ENCODE measurements at regions not wholly inside any gene's neighbourhood (a gene's known extent, or its start where the extent isn't known, plus 50 kb on each side); places are given as distances from the start of the nearest gene placed in this dataset.

DNA sequence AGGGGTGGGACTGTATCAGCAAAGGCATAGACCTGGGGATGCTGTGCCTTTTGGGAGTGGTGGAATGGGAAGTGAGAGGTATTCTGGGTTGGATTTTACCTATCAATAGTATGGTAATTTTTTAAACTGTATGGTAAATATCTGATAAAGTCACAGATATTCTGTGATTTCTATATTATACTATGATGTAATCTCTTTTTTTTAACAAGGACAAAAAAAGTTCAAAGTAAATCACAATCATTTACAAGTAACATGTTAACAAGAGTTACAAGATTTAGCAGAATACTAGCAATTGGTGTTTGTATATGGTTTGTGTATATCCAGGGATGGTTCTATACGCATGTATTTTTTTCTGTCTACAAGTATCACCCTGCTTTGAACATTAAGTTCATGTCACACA, 56.0 kb downstream of the BMAL2 start:
- 98% methylated on average over 1 of the region's 1 CpG for WGBS, 2 donors
- H3K27me3 ChIP-seq = no peaks in the 10 kb centered on the region
- intact Hi-C loops (cut with DNase I) = no loop called here
- H3K4me1 ChIP-seq = no peaks in the 10 kb centered on the region
- no peak for TF ChIP-seq POLR2A (IDR thresholded peaks at IDR 0.05)
- TF ChIP-seq, protein P1, sequence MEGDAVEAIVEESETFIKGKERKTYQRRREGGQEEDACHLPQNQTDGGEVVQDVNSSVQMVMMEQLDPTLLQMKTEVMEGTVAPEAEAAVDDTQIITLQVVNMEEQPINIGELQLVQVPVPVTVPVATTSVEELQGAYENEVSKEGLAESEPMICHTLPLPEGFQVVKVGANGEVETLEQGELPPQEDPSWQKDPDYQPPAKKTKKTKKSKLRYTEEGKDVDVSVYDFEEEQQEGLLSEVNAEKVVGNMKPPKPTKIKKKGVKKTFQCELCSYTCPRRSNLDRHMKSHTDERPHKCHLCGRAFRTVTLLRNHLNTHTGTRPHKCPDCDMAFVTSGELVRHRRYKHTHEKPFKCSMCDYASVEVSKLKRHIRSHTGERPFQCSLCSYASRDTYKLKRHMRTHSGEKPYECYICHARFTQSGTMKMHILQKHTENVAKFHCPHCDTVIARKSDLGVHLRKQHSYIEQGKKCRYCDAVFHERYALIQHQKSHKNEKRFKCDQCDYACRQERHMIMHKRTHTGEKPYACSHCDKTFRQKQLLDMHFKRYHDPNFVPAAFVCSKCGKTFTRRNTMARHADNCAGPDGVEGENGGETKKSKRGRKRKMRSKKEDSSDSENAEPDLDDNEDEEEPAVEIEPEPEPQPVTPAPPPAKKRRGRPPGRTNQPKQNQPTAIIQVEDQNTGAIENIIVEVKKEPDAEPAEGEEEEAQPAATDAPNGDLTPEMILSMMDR (IDR thresholded peaks at IDR 0.05) = no peak
- no peak overlapping the region for H3K4me3 ChIP-seq (replicated peaks in 1 of 3)
- no peak for DNase-seq
- no peak overlapping the region for H3K27ac ChIP-seq
- H3K36me3 ChIP-seq = no peaks in the 10 kb centered on the region
- no peaks in the 10 kb centered on the region for H3K9me3 ChIP-seq

DNA sequence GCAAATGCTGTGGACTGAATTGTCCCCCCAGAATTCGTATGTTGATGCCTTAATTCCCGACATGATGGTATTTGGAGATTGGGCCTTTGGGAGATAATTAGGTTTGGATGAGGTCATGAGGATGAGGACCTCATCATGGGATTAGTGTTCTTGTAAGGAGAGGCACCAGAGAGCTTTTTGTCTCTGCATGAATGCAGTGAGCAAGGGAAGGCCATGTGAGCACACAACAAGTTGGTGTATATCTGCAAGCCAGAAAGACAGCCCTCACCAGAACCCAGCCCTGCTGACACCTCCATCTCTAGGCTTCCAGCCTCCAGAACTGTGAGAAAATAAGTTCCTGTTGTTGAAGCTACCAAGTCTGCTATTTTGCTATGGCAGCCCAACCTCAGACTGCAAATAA, 51.9 kb upstream of the SMCO2 start:
- DNase-seq = no peak
- Histone ChIP-seq H3K36me3 (no peaks in the 10 kb centered on the region), H3K27me3 (no peaks in the 10 kb centered on the region), H3K4me1 (no peaks in the 10 kb centered on the region), H3K4me3 (replicated peaks in 1 of 3) (no peak overlapping the region), H3K27ac (no peak overlapping the region), H3K9me3 (no peaks in the 10 kb centered on the region)
- intact Hi-C loops (cut with DNase I) = no loop called here
- no peak for TF ChIP-seq POLR2A (IDR thresholded peaks at IDR 0.05)
- TF ChIP-seq, protein P1 (IDR thresholded peaks at IDR 0.05) = no peak
- WGBS, 2 donors = 91 to 94% methylated on average over 2 of the region's 2 CpGs

DNA sequence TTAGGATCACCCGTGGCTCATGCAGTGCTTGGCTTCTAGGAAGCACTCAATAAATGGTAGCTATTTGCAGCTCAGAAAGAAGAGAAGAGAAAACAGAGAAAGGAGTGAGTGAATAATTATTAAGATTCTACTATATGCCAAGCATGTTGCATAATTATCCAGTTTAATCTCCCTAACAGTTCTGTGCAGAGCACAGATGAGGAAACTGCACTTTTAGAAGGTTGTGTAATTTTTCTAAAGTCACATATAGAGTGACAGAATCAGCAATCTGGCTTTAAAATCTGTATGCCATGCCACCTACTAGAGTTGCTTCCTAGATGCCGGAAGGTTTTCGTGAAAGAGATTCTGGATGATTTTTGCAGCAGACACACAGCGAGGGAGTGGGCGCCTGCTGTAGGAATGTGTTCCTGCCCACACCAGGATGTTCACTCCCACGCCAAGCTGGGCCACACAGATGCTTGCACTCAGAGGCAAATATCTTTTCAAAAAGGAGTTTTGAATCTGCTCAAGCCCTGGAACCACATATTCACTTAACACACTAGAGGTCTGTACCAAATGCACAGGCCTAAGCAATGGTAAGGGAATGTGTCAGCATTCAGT, 50.2 kb upstream of the SMCO2 start:
- no peak for DNase-seq
- TF ChIP-seq POLR2A (IDR thresholded peaks at IDR 0.05) = no peak
- Histone ChIP-seq H3K27ac (no peak overlapping the region), H3K36me3 (no peaks in the 10 kb centered on the region), H3K27me3 (no peaks in the 10 kb centered on the region), H3K9me3 (no peaks in the 10 kb centered on the region), H3K4me3 (replicated peaks in 1 of 3) (no peak overlapping the region), H3K4me1 (no peaks in the 10 kb centered on the region)
- WGBS, 2 donors = 90 to 95% methylated on average over 6 of the region's 6 CpGs
- intact Hi-C loops (cut with DNase I) = no loop called here
